Stomach (tissue), 4 donors: ENCODE measurements at regions not wholly inside any gene's neighbourhood (a gene's known extent, or its start where the extent isn't known, plus 50 kb on each side); places are given as distances from the start of the nearest gene placed in this dataset.

Experiments
- CTCF ChIP-seq, 7 experiments: fragments of 450-650 bp in 4 of 7; fragments of 200-600 bp in 3 of 7; sonication (generic) in 3 of 7; IDR thresholded peaks; one replicate each; pipeline ENCODE4 v1.5.1; 2016 to 2019; ENCODE audit warnings: antibody characterized with exemption in 7 of 7, control low read depth in 2 of 7, mild to moderate bottlenecking in 1 of 7
- EP300 ChIP-seq: sonication (generic); formaldehyde crosslinking; IDR thresholded peaks from one replicate; pipeline ENCODE4 v1.6.1; 2017; ENCODE audit warnings: antibody characterized with exemption
- POLR2A ChIP-seq, 4 donors: fragments of 450-650 bp; IDR thresholded peaks; one replicate each; pipeline ENCODE4 v1.6.1; 2016; ENCODE audit warnings: antibody characterized with exemption in 4 of 4, control low read depth in 2 of 4, mild to moderate bottlenecking in 1 of 4, moderate library complexity in 1 of 4
- POLR2AphosphoS5 ChIP-seq, 3 donors: sonication (generic); formaldehyde crosslinking; IDR thresholded peaks; one replicate each; pipeline ENCODE4 v1.6.1; 2016; ENCODE audit warnings: antibody characterized with exemption in 3 of 3

- TF ChIP-seq CTCF (IDR thresholded peaks at IDR 0.05) = no peak
- TF ChIP-seq POLR2AphosphoS5 (IDR thresholded peaks at IDR 0.05) = no peak
- TF ChIP-seq POLR2A (IDR thresholded peaks at IDR 0.05) = no peak
- no peak for TF ChIP-seq EP300
Measured at GRCh38 chr9:26750162-26750561, 142.4 kb downstream of the CAAP1 start.
